ENCODE measurements at regions not wholly inside any gene's neighbourhood (a gene's known extent, or its start where the extent isn't known, plus 50 kb on each side); places are given as distances from the start of the nearest gene placed in this dataset.

DNA sequence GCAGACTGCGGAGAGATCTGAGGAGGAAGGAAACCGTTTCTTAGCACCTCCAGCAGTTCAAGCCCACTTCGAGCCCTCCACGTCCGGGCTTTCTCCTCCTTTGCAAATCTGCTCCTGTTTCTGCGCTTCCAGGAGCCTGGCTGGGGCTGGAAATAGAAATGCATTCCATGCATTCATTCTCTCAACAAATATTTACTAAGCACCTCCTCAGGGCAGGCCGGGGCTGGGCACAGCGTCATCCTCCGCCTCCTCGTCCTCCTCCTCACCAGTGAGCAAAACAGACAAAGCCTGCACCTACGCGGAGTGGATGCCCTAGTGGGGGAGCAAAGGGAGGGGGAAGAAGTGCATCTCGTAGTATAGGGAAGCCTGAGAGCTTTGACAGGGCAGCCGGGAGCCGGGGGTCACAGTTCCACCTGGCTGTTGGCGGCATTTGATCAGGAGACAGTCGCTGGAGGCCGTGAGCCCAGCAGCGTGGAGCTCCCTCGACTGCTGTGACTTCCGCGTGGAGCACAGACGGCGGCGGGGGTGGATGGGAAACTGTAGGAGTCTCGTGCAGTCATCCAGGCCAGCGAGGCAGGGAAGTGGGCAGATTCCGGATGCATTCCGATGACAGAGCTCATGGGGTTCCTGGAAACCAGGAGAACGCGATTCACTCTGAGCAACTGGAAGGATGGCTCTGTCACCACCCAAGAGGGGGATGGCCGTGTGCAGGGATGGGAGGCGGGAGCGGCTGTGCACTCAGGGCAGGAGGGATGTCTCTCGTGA, 93.5 kb downstream of the SIK1 start:
- intact Hi-C loops (cut with micrococcal nuclease), result no loop called here

- intact Hi-C loops (cut with micrococcal nuclease), result no loop called here
Observed at GRCh38 chr21:43332861-43333297, 94.1 kb downstream of the SIK1 start.

- intact Hi-C loops (cut with micrococcal nuclease), result no loop called here
Observed at GRCh38 chr21:43331962-43332828, 94.7 kb downstream of the SIK1 start.

GRCh38 chr21:43331111-43331961, 95.6 kb downstream of the SIK1 start:
- intact Hi-C loops (cut with micrococcal nuclease), result no loop called here

DNA sequence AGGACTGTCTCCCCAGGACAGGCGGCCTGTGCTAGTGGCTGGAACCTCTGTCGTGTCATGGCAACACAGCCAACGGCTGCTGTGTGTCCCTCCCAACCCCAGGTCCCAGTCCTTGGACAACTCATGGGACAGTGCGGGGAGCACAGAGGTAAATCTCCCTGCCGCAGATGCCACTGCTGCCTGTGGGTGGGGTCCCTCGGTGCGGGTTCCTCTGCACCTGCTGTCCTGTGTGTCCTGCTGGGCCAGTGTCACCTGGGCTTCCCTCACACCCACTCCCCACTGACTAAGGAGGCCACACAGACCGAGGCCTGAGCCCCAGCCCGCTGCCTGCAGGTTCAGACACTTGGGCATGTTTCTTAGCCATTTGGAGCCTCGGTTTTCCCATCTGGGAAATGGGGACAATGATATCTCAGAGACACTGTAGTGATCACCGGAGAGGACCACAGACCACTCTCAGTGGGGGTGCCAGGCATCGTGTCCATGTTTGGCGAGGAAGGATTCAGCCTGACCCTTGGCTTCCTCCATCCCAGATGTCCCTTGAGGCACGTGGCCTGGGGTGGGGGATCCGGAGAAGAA, 96.5 kb downstream of the SIK1 start:
- intact Hi-C loops (cut with micrococcal nuclease), result no loop called here

GRCh38 chr21:43329711-43330269, 97.1 kb downstream of the SIK1 start:
- intact Hi-C loops (cut with micrococcal nuclease), result no loop called here

DNA sequence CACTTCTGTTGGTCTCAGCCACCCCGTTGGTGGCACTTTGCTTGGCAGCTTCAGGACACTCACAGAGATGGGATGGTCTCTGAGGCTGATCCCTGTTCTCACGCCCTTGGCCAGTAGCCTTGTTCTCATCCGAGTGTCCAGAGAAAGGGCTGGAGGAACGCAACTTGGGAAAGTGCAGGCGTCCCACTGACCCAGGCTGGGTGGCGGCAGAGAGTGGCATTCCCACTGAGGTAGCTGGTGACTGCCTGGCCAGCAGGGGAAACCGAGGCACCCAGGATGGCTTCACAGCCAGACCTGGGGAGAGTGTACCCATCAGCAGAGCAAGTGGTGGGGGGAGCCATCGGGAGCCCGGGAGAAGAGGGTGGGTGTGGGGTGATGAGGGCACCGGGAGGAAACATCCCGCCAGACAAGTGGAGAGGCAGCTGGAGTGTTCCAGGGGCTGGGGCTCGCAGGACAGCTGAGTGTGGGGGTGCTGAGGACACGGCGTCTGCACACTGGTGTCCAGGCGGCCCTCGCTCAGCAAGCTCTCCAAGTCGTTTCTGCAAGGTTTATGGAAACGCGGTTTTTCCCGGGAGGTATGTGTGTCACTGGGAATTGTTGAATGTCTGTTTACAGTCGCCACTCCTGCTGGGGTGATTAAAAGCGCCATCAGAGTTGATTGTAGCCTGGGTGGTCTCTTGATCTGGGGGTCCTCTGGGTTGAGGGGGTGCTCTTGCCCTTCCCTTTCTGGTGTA, 97.8 kb downstream of the SIK1 start:
- intact Hi-C loops (cut with micrococcal nuclease), result no loop called here

- intact Hi-C loops (cut with micrococcal nuclease), result no loop called here
Observed at GRCh38 chr21:43328185-43328957, 98.6 kb downstream of the SIK1 start.

DNA sequence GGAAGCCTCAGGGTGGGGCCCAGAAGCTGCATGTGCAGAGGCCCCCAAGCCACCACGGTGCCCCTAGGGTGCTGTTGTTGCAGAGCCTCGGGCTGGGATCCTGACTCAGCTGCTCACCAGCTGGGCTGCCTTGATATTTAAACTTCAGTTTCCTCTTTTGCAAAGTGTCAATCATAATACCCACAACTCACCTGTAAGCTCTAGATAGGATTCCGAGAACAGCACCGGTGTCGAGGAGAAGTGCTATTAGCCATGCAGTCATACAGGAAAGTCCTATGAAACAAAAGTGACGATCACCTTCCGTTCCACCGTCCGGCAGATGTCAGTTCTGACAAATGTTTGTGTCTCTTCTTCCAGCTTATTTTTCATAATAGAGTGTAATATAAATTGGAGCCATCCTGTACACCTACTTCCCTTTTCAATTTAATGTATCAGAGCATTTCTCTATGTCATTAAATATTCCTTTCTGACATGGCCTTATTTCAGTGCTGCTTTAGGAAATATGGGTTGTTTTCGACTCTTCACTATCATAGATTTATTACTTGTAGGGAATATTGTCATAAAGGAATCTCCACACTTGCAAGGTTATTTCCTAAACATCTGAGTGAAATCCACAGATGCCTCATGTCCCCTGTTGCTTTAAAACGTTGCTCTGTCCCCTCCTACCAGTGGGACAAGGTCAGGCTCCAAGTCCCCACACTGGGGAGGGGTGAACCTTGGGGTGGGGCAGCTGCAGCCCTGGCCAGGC, 100.8 kb downstream of the SIK1 start:
- intact Hi-C loops (cut with micrococcal nuclease), result no loop called here

DNA sequence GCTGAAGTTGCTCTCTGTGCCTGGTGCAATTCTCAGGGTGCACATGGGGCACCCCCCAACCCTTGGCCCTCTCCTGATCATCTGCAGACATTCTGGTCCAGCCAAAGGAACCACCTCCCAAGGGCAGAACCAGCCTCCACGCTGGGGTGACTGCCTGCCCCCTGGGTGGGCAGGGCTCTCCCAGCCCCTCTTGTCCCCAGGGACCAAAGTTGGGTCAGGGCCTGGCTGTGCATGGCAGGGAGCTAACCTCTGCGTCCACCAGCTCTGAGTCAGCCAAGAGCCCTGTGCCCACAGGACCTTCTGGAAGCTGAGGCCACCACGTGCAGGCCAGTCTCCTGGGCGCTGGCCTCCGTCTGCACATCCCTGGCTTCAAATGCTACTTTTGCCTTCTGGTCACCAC, 101.9 kb downstream of the SIK1 start:
- intact Hi-C loops (cut with micrococcal nuclease), result no loop called here

GRCh38 chr21:43324596-43324995, 102.3 kb downstream of the SIK1 start:
- intact Hi-C loops (cut with micrococcal nuclease), result no loop called here

- intact Hi-C loops (cut with micrococcal nuclease), result no loop called here
Observed at GRCh38 chr21:43323244-43324005, 103.5 kb downstream of the SIK1 start.

- intact Hi-C loops (cut with micrococcal nuclease), result no loop called here
Observed at GRCh38 chr21:43322805-43323204, 104.1 kb downstream of the SIK1 start.

GRCh38 chr21:43322311-43322710, 104.6 kb downstream of the SIK1 start:
- intact Hi-C loops (cut with micrococcal nuclease), result no loop called here

DNA sequence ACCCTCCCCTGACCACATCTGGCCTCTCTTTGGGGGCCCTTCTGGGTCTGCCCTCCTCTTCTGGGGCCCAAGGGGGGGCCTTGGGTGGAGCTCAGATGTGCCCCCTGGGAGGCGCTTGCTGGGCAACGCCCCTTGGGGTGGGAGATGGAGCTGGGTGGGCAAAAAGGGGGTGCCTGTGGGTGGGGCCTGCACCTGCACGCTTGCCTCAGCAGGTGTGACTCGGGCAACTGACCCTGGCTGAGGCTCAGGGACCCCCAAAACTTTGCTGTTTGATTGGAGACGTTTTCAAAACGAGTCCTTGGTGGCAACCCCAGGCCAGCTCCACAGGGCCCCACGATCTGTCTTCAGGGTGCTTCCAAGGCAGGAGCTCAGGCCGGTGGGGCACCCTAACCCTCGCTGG, 105.3 kb downstream of the SIK1 start:
- intact Hi-C loops (cut with micrococcal nuclease), result no loop called here

GRCh38 chr21:43321111-43321510, 105.8 kb downstream of the SIK1 start:
- intact Hi-C loops (cut with micrococcal nuclease), result no loop called here

- intact Hi-C loops (cut with micrococcal nuclease), result no loop called here
Observed at GRCh38 chr21:43320526-43320925, 106.4 kb downstream of the SIK1 start.
